Mucosa of descending colon (tissue), 3 donors: ENCODE measurements at regions not wholly inside any gene's neighbourhood (a gene's known extent, or its start where the extent isn't known, plus 50 kb on each side); places are given as distances from the start of the nearest gene placed in this dataset.
A peak's percentile ranks its signal among the peaks of the same experiment; 100 is the strongest.

Source experiments
- ATAC-seq: fragments of 200-7000 bp; cut with Tn5 transposase; one replicate; pipeline ENCODE4 v1.9.1; 2020; ENCODE audit warnings: mild to moderate bottlenecking, moderate library complexity
- DNase-seq, 3 donors: peaks; one replicate each; pipeline ENCODE4 v3.0.0-alpha.2; 2020
- H3K36me3 ChIP-seq: fragments of 200-600 bp; one replicate; pipeline ENCODE4 v1.8.0; 2021; ENCODE audit warnings: low read depth, mild to moderate bottlenecking
- H3K4me1 ChIP-seq: fragments of 200-600 bp; one replicate; pipeline ENCODE4 v1.8.0; 2021; ENCODE audit warnings: low read depth, mild to moderate bottlenecking
- H3K4me3 ChIP-seq: fragments of 200-600 bp; one replicate; pipeline ENCODE4 v1.8.0; 2021; ENCODE audit warnings: mild to moderate bottlenecking
- H3K9me3 ChIP-seq: fragments of 200-600 bp; one replicate; pipeline ENCODE4 v1.8.0; 2021; ENCODE audit warnings: mild to moderate bottlenecking
- intact Hi-C, 2 donors: fragments of 100-400 bp; cut with DNase I in 1 of 2; cut with micrococcal nuclease in 1 of 2; formaldehyde crosslinking; loops; one replicate each; pipeline versions ENCODE4 v1.11.0 to v1.11.1; 2022; cut with DNase I, micrococcal nuclease
- TF ChIP-seq, protein P1 (sequence below): fragments of 200-600 bp; IDR thresholded peaks from one replicate; pipeline ENCODE4 v1.8.0; 2022; ENCODE audit warnings: antibody characterized with exemption, mild to moderate bottlenecking
- donor health status: DM: no; HTN: no; CAD: no; lungs with moderate emphysema.
- donor health status: DM: no; HTN: no; CAD: no.
- donor health status: DM: no; HTN: yes; CAD: no.

DNA sequence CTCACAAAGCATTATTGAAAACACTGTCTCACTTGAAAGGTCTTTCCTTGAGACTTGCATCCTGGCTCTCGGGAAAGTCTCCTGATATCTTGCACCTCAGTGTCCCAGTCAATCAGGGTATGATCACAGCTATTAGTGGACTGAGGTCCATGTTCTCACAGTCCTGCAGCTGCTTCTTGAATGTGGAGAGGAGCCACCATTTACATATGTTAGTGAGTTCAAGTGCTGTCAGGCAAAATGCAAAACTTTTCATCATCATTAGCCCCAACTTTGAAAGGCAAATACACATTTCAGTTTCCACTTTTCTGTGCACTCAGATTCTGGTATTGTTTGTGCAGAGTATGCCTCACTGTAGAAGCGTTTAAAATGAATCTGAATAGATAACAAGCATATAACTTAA, 111.6 kb downstream of the SNX18 start:
- no peaks in the 10 kb centered on the region for H3K4me1 ChIP-seq
- no peaks in the 10 kb centered on the region for H3K36me3 ChIP-seq
- TF ChIP-seq, protein P1, sequence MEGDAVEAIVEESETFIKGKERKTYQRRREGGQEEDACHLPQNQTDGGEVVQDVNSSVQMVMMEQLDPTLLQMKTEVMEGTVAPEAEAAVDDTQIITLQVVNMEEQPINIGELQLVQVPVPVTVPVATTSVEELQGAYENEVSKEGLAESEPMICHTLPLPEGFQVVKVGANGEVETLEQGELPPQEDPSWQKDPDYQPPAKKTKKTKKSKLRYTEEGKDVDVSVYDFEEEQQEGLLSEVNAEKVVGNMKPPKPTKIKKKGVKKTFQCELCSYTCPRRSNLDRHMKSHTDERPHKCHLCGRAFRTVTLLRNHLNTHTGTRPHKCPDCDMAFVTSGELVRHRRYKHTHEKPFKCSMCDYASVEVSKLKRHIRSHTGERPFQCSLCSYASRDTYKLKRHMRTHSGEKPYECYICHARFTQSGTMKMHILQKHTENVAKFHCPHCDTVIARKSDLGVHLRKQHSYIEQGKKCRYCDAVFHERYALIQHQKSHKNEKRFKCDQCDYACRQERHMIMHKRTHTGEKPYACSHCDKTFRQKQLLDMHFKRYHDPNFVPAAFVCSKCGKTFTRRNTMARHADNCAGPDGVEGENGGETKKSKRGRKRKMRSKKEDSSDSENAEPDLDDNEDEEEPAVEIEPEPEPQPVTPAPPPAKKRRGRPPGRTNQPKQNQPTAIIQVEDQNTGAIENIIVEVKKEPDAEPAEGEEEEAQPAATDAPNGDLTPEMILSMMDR, result no peak
- DNase-seq (no peak), ATAC-seq (no peak)
- intact Hi-C loops, result no loop called here
- H3K9me3 ChIP-seq, result no peaks in the 10 kb centered on the region
- no peak overlapping the region for H3K4me3 ChIP-seq

DNA sequence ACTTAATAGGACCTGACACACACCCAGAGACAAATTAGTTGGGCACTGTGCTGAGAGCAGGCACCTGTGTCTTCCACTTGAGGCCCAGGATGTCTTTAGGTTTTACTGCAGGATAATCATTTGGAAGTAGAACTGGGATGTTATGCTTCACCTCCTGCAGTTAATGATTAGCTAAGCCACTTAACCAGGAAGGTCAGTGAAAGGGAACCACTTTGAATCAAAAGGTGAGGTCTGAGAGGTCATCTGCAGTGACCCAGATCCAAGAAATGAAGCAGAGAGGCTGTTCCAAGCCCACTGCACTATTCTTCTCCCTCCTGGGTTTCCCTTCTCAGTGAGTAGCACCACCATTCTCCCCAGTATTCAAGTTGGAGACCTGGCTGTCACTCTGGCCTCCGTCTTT, 110.5 kb downstream of the SNX18 start:
- Histone ChIP-seq H3K36me3 (no peaks in the 10 kb centered on the region), H3K9me3 (no peaks in the 10 kb centered on the region), H3K4me1 (no peaks in the 10 kb centered on the region), H3K4me3 (no peak overlapping the region)
- intact Hi-C loops, result no loop called here
- peak; percentile 12 for ATAC-seq
- DNase-seq, result no peak
- TF ChIP-seq, protein P1, result no peak

DNA sequence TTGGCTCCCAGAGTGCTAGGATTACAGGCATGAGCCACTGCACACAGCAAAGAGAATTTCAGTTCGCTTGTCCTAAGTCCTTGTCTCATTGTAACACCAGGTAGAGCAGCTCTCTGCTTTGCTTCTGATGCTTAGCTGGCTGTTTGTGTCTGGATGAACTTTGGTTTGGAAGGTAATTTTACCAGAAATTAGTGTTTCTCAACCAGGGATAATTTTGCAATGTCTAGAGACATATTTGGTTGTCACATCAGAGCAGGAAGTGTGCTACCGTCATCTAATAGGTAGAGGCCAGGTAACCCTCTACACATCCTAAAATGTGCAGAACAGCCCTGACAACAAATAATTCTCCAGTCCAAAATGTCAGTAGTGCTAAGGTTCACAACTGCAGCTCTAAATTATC, 108.8 kb downstream of the SNX18 start:
- DNase-seq, result no peak
- no peak overlapping the region for H3K4me3 ChIP-seq
- H3K36me3 ChIP-seq, result no peaks in the 10 kb centered on the region
- no peaks in the 10 kb centered on the region for H3K4me1 ChIP-seq
- ATAC-seq, result no peak
- TF ChIP-seq, protein P1, result no peak
- H3K9me3 ChIP-seq, result no peaks in the 10 kb centered on the region
- intact Hi-C loops, result no loop called here

DNA sequence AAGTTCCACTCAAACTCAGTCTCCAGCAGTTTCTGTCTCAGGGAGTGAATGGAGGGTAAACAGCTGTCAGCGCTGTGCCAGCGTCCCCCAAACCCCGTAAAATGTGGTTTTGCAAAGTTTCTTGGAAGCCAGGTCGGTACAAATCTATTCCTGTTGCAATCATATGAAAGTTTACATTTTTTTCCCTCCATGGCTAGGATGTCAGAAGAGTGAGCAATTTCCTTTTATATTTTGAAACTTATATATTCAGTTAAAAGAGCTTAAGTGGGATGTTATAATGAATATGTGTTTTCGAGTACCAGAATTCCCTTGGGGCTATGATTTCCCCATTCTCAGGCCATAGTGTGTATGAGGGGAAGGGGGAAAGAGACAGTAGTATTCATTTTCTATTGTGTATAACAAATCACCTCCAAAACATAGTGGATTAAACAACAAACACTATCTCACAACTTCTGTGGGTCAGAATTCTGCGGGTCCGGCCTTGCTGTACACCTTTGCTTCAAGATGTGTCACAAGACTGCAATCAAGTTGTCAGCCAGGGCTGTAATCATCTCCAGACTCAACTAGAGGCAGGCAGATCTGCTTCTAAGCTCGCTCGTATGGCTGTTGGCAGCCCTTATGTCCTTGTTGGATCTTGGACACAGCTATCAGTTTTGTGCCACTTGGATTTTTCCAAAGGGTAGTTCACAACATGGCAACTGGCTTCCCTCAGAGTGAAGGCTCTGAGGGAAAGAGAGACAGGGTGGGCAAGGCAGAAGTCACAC, 107.4 kb downstream of the SNX18 start:
- no peaks in the 10 kb centered on the region for H3K36me3 ChIP-seq
- intact Hi-C loops, result no loop called here
- no peak overlapping the region for H3K4me3 ChIP-seq
- TF ChIP-seq, protein P1, result no peak
- ATAC-seq, result no peak
- H3K9me3 ChIP-seq, result no peaks in the 10 kb centered on the region
- DNase-seq, result no peak
- no peaks in the 10 kb centered on the region for H3K4me1 ChIP-seq

DNA sequence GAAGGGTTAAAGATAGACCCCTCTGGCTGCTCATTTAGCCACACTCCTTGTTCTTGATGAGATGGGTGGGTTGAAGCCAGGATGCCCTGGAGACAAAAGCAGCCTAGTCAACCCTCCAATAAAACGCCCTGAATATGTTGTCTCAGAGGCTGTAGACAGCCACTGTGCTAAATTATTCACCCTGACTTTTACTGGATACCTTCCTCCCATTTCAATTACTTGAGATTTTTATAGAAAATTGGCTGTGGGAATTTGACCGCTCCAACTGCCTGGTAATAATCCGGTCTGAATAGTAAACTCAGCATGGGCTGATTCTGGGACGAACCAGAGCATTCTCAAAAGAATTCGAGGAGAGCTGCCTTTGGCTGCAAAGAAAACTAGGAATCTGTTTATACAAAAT, 104.2 kb downstream of the SNX18 start:
- intact Hi-C loops, result no loop called here
- Histone ChIP-seq H3K4me1 (no peaks in the 10 kb centered on the region), H3K36me3 (no peaks in the 10 kb centered on the region), H3K4me3 (no peak overlapping the region), H3K9me3 (no peaks in the 10 kb centered on the region)
- TF ChIP-seq, protein P1, result no peak
- no peak for ATAC-seq
- DNase-seq, result no peak

DNA sequence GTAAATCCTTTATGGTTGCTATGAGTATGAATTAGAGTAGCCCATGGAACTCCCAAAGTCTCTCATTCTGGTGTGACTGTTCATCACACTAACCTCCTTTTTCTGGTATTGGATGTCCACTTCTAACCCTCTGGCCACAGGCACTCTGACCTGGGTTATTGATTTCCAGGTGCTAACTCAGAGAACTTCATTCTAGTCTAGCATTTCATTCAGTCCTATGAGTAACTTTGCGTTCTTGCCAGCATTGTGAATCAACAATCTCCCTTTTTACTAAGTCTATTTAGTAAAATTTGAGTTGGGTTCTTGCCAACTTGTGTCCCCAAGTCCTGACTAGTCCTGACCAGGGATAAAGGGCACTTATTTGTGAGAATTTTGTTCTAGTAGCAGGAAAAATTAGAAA, 103.5 kb downstream of the SNX18 start:
- Histone ChIP-seq H3K4me1 (no peaks in the 10 kb centered on the region), H3K36me3 (no peaks in the 10 kb centered on the region), H3K4me3 (no peak overlapping the region), H3K9me3 (no peaks in the 10 kb centered on the region)
- TF ChIP-seq, protein P1, result no peak
- ATAC-seq, result no peak
- intact Hi-C loops, result no loop called here
- no peak for DNase-seq
